ENCODE measurements at regions not wholly inside any gene's neighbourhood (a gene's known extent, or its start where the extent isn't known, plus 50 kb on each side); places are given as distances from the start of the nearest gene placed in this dataset.

- TF ChIP-seq CTCF (IDR thresholded peaks at IDR 0.05; ENCODE audit: low read depth, low read length, missing input control) (no peak), JUND (IDR thresholded peaks at IDR 0.05) (no peak), RAD21 (IDR thresholded peaks at IDR 0.05) (no peak), TAF1 (conservative IDR thresholded peaks at IDR 0.05) (no peak), GABPA (IDR thresholded peaks at IDR 0.05 in 1 of 2, conservative IDR thresholded peaks at IDR 0.05 in 1 of 2) (no peak), HNF4G (IDR thresholded peaks at IDR 0.05) (no peak), HNF4A (conservative IDR thresholded peaks at IDR 0.05) (no peak), EGR1 (IDR thresholded peaks at IDR 0.05; ENCODE audit: low read depth in 2 of 2) (no peak), FOXA1 (IDR thresholded peaks at IDR 0.05) (no peak), RXRA (IDR thresholded peaks at IDR 0.05) (no peak), FOXA2 (IDR thresholded peaks at IDR 0.05) (no peak), SP1 (IDR thresholded peaks at IDR 0.05) (no peak), NR2F2 (IDR thresholded peaks at IDR 0.05) (no peak), YY1 (IDR thresholded peaks at IDR 0.05) (no peak)
- TF ChIP-seq, protein P1, sequence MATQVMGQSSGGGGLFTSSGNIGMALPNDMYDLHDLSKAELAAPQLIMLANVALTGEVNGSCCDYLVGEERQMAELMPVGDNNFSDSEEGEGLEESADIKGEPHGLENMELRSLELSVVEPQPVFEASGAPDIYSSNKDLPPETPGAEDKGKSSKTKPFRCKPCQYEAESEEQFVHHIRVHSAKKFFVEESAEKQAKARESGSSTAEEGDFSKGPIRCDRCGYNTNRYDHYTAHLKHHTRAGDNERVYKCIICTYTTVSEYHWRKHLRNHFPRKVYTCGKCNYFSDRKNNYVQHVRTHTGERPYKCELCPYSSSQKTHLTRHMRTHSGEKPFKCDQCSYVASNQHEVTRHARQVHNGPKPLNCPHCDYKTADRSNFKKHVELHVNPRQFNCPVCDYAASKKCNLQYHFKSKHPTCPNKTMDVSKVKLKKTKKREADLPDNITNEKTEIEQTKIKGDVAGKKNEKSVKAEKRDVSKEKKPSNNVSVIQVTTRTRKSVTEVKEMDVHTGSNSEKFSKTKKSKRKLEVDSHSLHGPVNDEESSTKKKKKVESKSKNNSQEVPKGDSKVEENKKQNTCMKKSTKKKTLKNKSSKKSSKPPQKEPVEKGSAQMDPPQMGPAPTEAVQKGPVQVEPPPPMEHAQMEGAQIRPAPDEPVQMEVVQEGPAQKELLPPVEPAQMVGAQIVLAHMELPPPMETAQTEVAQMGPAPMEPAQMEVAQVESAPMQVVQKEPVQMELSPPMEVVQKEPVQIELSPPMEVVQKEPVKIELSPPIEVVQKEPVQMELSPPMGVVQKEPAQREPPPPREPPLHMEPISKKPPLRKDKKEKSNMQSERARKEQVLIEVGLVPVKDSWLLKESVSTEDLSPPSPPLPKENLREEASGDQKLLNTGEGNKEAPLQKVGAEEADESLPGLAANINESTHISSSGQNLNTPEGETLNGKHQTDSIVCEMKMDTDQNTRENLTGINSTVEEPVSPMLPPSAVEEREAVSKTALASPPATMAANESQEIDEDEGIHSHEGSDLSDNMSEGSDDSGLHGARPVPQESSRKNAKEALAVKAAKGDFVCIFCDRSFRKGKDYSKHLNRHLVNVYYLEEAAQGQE (IDR thresholded peaks at IDR 0.05): no peak
- TF ChIP-seq, protein P2, sequence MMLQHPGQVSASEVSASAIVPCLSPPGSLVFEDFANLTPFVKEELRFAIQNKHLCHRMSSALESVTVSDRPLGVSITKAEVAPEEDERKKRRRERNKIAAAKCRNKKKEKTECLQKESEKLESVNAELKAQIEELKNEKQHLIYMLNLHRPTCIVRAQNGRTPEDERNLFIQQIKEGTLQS (IDR thresholded peaks at IDR 0.05): no peak
- TF ChIP-seq, protein P3, sequence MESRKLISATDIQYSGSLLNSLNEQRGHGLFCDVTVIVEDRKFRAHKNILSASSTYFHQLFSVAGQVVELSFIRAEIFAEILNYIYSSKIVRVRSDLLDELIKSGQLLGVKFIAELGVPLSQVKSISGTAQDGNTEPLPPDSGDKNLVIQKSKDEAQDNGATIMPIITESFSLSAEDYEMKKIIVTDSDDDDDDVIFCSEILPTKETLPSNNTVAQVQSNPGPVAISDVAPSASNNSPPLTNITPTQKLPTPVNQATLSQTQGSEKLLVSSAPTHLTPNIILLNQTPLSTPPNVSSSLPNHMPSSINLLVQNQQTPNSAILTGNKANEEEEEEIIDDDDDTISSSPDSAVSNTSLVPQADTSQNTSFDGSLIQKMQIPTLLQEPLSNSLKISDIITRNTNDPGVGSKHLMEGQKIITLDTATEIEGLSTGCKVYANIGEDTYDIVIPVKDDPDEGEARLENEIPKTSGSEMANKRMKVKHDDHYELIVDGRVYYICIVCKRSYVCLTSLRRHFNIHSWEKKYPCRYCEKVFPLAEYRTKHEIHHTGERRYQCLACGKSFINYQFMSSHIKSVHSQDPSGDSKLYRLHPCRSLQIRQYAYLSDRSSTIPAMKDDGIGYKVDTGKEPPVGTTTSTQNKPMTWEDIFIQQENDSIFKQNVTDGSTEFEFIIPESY (IDR thresholded peaks at IDR 0.05): no peak
- TF ChIP-seq, protein P4, sequence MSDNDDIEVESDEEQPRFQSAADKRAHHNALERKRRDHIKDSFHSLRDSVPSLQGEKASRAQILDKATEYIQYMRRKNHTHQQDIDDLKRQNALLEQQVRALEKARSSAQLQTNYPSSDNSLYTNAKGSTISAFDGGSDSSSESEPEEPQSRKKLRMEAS (IDR thresholded peaks at IDR 0.05): no peak
- no peak overlapping the region for H3K4me3 ChIP-seq (ENCODE audit: low read depth in 1 of 3, low read length in 3 of 3)
- H3K27ac ChIP-seq (ENCODE audit: low read depth in 1 of 2, low read length in 2 of 2): no peak overlapping the region
- H3K27me3 ChIP-seq (ENCODE audit: control insufficient read depth in 4 of 4, insufficient read depth in 4 of 4, low read length in 3 of 4): no peaks in the 10 kb centered on the region
- H3K9me3 ChIP-seq (ENCODE audit: control insufficient read depth in 4 of 4, low read length in 3 of 4): no peaks in the 10 kb centered on the region
- no peaks in the 10 kb centered on the region for H3K36me3 ChIP-seq (ENCODE audit: control insufficient read depth in 4 of 4, insufficient read depth in 3 of 4, low read depth in 1 of 4, low read length in 3 of 4)
- H3K4me1 ChIP-seq (ENCODE audit: control insufficient read depth in 4 of 4, insufficient read depth in 4 of 4, low read length in 3 of 4): no peaks in the 10 kb centered on the region
- no peak for DNase-seq (ENCODE audit: low spot score)
- no peak overlapping the region for H3K9ac ChIP-seq (ENCODE audit: low read depth in 1 of 2, low read length in 2 of 2)
These were observed 446.1 kb upstream of the FAM241A start for GRCh38 chr4:111699165-111699564.

All from liver (tissue), 7 donors.